ENCODE measurements at regions not wholly inside any gene's neighbourhood (a gene's known extent, or its start where the extent isn't known, plus 50 kb on each side); places are given as distances from the start of the nearest gene placed in this dataset.

DNA sequence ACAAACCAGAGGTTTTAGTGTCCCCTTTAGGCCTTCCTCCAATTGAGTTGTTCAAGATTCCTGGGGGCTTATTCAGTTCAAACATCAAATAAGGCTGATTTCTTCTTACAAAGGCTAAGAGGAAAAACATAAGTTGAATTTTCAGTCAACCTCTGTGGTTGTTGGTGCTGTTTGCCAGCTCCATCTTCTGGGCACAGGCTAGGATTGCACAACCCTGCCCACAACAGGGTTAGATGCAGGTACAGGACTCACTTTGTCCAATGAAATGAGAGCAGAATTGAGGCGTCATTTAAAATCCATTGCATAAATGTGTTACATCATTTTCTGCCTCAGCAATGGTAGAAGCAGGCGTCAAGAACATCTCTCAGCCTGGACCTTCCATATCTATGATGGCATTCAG is 173.3 kb downstream of the PMP22 start:
- H3K4me1 Mint-ChIP-seq (ENCODE audit: low read depth) = no peaks in the 10 kb centered on the region
- H3K27ac Mint-ChIP-seq = no peak overlapping the region
- no peaks in the 10 kb centered on the region for H3K36me3 Mint-ChIP-seq (ENCODE audit: low read depth)
- no peak overlapping the region for H3K4me3 Mint-ChIP-seq
- no peaks in the 10 kb centered on the region for H3K9me3 Mint-ChIP-seq
- peaks cover 13% of the 10 kb centered on the region for H3K27me3 Mint-ChIP-seq

DNA sequence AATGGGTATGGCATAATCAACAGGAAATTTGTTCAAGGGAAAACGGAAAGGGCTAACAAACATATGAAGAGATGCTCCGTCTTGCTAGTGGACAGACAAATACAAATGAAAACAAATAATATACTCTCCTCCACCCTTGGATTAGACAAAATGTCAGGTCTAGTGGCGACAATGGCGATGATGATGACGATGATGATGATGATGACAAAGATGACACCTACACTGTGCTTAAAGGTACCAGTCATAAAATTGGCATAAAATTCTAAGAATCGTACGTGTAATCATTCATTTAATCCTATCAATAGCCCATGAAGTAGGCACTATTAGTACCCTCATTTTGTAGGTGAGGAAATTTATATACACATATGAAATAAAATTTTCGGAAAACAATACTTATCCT is 174.6 kb downstream of the PMP22 start:
- peaks cover 20% of the 10 kb centered on the region for H3K27me3 Mint-ChIP-seq

DNA sequence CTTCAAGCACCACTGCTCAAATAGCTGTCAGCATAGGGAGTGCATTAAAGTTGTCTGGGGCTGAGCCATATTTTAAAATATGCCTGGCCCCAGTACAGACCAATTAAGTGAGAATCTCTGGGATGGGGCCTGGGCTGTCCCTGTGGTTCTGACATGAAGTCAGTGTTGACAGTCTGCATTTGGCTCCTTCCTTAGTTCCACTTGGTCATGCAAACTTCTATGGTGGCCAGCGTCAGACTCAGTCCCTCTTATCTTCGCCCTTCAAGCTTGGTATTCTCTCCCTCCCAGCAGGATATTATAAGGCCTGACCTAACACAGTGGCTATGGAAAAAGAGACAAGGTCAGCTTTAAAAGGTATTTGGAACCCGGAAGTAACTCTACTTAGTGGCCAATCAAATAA is 177.2 kb downstream of the PMP22 start:
- Mint-ChIP-seq H3K4me3 (no peak overlapping the region), H3K27me3 (peaks cover 29% of the 10 kb centered on the region), H3K36me3 (ENCODE audit: low read depth) (no peaks in the 10 kb centered on the region), H3K9me3 (no peaks in the 10 kb centered on the region), H3K27ac (no peak overlapping the region), H3K4me1 (ENCODE audit: low read depth) (no peaks in the 10 kb centered on the region)

More for the DNA sequence above, 174.6 kb downstream of the PMP22 start:
- H3K27ac Mint-ChIP-seq = no peak overlapping the region
- H3K9me3 Mint-ChIP-seq = no peaks in the 10 kb centered on the region
- H3K36me3 Mint-ChIP-seq (ENCODE audit: low read depth) = no peaks in the 10 kb centered on the region
- H3K4me1 Mint-ChIP-seq (ENCODE audit: low read depth) = no peaks in the 10 kb centered on the region
- H3K4me3 Mint-ChIP-seq = no peak overlapping the region

DNA sequence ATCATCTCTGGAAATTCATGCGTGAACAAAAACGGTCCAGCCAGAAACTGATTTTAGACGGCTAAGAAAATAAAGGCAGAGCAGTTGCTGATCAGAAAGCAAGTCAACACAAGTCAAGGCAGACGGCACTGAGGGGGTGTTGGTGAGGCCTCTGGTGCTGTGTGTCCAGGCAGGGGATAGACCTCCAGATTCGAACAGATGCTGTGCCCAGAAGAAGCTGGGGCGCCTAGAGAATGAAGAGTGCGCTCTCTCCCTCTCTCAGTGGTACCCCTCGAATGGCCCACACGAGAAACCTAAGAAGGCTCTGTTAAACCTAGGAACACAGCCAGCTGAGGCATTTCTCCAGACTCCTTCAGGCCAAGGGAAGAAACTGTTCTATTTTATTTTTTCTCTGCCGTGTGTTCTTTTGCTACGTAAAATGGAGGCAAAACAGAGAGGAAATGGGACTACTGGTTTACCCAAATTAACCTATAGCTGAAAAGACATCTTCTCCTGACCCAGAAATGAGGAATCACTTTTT is 178.3 kb downstream of the PMP22 start:
- H3K27ac Mint-ChIP-seq = no peak overlapping the region

DNA sequence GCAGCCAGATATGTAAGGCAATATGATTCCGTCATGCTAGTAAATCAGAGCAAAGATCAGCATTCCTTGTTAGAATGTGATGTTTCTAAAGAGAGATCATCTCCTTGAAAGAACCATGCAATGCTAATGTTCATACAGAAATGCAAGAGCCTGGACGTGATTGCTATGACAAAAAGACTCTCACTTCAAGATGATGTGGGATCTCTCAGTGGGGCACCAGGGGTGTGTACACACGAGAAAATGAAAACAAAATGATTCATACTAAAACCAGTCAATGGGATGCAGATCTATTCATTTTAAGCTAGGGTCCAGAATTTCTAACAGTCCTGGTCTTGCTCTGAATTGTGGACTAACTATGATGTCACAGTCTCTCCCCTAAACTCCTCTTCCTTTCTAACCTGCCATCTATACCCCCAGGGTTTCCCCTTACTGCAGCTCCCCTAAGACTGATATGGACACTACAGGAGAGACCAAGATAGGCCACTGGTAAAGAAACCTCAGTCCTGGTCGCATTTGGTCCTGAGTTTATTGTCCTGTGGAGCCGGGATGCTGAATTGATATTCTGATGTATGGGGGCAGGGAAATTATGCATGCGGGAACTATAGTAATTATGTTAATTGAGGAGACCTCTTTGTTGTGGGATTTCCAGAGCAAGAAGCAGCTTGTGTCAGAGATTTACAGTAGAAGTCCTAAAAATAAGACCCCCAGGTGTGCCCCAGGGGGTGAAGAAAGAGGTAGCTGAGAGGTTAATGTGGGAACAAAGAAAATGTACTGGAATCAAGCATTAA is 179.0 kb downstream of the PMP22 start:
- Mint-ChIP-seq H3K4me1 (ENCODE audit: low read depth) (no peaks in the 10 kb centered on the region), H3K27me3 (peaks cover 33% of the 10 kb centered on the region), H3K9me3 (no peaks in the 10 kb centered on the region)

More for the DNA sequence above, 178.3 kb downstream of the PMP22 start:
- peaks cover 35% of the 10 kb centered on the region for H3K27me3 Mint-ChIP-seq
- H3K9me3 Mint-ChIP-seq = no peaks in the 10 kb centered on the region
- no peak overlapping the region for H3K4me3 Mint-ChIP-seq
- H3K36me3 Mint-ChIP-seq (ENCODE audit: low read depth) = no peaks in the 10 kb centered on the region
- no peaks in the 10 kb centered on the region for H3K4me1 Mint-ChIP-seq (ENCODE audit: low read depth)

DNA sequence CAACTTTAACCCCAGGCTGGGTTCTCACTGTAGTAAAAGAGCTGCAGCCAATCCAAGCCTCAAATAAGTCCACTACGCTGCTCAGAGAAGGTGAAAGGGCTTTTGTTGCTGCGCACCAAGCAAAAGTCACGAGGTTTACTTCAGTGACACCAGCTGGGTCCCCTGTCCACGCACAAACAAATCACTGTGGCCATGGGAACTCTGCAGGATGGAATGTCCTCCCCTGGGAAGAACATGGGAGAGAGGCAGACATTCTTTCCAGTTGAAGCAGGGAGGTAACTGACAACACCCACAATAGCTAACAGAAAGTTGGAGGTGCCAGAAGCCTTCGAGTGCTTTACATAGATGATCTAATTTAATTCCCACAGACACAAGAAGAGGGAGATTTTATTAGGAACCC is 181.9 kb downstream of the PMP22 start:
- Mint-ChIP-seq H3K36me3 (ENCODE audit: low read depth) (no peaks in the 10 kb centered on the region), H3K4me1 (ENCODE audit: low read depth) (no peaks in the 10 kb centered on the region), H3K27ac (no peak overlapping the region), H3K9me3 (no peaks in the 10 kb centered on the region), H3K27me3 (peaks cover 35% of the 10 kb centered on the region), H3K4me3 (no peak overlapping the region)

More for the DNA sequence above, 179.0 kb downstream of the PMP22 start:
- Mint-ChIP-seq H3K36me3 (ENCODE audit: low read depth) (no peaks in the 10 kb centered on the region), H3K27ac (no peak overlapping the region), H3K4me3 (no peak overlapping the region)

DNA sequence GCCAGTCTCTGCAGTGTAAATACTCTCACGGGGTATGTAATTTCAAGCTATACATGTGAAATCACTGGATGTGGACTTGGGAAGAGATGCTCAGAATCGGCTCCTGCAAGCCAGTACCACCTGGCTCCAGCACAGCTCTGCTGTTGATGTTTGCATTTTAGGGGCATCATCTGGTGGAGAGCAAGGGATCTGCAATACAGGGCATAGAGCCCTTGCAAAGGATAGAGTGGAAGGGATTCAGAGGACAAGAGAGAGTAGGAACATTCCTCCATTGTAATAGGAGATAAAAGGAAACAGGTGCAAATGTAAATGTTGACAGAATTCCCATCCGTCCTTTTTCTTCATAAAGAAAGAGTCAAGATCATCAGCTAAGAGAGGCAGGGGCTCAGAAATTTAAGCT is 184.1 kb downstream of the PMP22 start:
- Mint-ChIP-seq H3K4me3 (no peak overlapping the region), H3K9me3 (no peaks in the 10 kb centered on the region), H3K4me1 (ENCODE audit: low read depth) (no peaks in the 10 kb centered on the region), H3K36me3 (ENCODE audit: low read depth) (no peaks in the 10 kb centered on the region), H3K27ac (no peak overlapping the region), H3K27me3 (peaks cover 27% of the 10 kb centered on the region)

DNA sequence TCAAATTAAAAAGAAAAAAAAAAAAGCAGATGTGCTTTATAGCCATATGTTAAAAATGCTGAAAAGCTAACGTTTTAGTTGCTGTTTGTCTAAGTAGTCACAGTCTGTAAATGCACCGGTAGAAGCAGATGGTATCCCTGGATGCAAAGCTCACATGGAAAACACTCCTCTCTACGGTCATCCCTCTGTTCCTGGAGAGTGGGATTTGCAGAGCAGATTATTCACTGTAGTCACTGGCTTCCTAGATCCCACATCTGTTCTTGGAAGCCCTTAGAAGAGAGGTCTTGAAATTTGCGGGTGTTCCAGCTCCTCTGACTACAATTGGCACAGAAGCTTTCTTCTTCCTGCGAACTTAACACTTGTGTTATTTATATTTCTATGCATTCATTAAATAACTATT is 186.6 kb downstream of the PMP22 start:
- no peaks in the 10 kb centered on the region for H3K36me3 Mint-ChIP-seq (ENCODE audit: low read depth)

DNA sequence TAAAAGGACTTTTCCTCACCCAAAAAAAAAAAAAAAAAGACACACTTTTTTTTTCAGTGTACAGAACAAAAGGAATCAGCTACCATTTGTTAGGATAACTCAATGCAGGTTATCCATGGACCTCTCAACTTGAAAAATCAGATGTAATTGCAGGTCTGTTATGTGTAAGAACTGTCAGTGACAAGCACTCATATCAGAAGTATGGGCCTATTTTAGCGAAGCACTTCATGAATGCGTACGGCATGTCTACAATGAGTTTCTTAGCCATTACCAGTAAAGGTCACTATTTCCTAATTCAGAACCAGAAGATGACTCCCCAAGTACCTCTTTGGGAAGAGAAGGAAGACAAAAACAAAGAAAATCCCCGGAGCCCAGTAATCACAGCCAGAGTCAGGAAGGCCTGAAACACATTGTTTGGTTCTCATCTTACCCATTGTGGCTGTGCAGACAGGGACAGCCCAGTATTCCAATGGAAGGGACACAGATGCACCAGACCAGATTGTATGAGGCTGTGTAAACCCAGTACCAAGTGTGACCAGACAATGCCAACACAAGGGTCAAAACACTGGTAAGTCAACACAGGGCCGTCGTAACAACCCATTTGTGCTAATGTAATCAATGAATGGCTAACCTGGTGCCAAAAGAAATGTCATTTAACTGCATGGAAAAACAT is 188.0 kb downstream of the PMP22 start:
- Mint-ChIP-seq H3K27me3 (peaks cover 12% of the 10 kb centered on the region), H3K9me3 (no peaks in the 10 kb centered on the region), H3K4me3 (no peak overlapping the region), H3K27ac (no peak overlapping the region), H3K36me3 (ENCODE audit: low read depth) (no peaks in the 10 kb centered on the region), H3K4me1 (ENCODE audit: low read depth) (no peaks in the 10 kb centered on the region)

More for the DNA sequence above, 186.6 kb downstream of the PMP22 start:
- Mint-ChIP-seq H3K4me1 (ENCODE audit: low read depth) (no peaks in the 10 kb centered on the region), H3K27ac (no peak overlapping the region), H3K4me3 (no peak overlapping the region), H3K9me3 (no peaks in the 10 kb centered on the region), H3K27me3 (peaks cover 19% of the 10 kb centered on the region)

DNA sequence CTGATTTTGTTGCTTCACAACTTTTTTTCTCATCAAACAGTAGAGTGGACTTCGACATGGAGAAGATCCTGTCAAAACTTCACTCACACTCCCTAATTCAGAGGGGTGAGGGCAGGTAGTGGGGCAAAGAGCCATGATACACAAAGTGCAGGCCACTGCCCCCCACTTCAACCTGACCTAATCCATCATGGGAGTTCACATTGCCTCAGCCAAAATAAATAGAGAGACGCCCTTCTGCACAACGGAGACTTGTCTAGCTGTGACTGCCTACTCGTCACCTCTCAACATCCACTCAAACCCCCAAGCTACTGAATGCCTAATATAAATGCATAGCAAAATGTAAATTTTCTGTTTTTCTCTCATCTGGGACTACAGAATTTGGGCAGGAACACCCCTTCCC is 213.2 kb downstream of the PMP22 start:
- Mint-ChIP-seq H3K4me3 (no peak overlapping the region), H3K27me3 (peaks cover 52% of the 10 kb centered on the region), H3K27ac (no peak overlapping the region), H3K4me1 (ENCODE audit: low read depth) (no peaks in the 10 kb centered on the region), H3K36me3 (ENCODE audit: low read depth) (no peaks in the 10 kb centered on the region), H3K9me3 (no peaks in the 10 kb centered on the region)

DNA sequence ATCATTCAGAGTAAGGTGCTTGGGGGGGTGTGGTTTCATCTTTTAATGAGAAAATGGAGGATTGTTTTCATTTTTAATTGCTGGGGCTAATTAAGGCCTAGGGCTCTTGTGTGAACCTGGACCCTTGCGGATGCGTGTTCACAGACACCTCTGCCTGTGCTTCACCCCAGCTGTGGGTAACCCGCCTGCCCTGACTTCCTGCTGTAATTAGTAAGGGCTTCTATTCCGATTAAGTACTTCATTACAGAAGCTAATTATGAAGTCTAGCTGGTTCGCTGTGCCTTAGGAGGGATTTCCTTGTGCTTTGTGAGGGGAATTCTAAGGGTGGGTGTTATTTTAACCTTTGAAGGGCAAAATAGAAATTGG is 215.3 kb downstream of the PMP22 start:
- Mint-ChIP-seq H3K9me3 (no peaks in the 10 kb centered on the region), H3K27me3 (peaks cover 47% of the 10 kb centered on the region), H3K4me1 (ENCODE audit: low read depth) (no peaks in the 10 kb centered on the region), H3K36me3 (ENCODE audit: low read depth) (no peaks in the 10 kb centered on the region), H3K27ac (no peak overlapping the region), H3K4me3 (no peak overlapping the region)

DNA sequence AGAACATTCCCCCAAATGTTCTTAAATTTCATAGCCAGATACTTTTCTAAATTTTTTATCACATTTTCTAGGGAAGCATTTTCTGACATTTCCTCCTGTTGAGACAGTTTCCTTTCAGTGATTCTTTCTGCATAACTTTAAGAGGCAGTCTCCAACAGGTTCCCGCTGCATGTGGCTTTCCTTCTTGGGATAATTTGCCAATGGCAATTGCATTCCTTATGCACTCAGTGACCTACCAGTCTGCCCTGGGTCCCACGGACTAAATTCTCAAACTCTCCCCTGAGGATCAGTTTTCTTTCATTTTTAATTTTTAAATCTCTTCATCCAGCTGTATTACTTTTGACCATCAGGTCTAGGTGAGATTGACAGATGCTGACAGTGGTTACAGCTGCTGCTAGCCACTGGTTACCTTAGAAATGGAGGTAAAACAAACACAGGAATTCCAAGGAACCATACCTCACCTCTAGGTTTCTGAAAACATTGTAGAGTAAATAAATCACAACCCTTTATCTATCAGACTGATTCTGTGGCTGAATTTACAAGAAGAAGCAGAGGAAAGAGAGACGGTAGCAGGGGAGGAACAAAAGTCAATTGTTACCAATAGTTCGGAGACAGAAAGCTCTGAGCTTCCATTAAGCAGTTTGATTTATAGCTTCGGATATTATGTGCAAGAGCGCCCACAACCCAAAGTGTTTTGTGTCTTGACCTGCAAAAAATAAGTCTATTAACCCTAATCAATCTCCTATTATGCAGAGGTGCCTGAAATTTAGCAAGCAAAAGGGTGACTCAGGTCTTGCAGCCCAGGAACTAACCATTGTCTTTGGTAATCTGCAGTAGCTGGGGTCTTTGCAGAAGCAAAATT is 216.0 kb downstream of the PMP22 start:
- H3K27me3 Mint-ChIP-seq = peaks cover 47% of the 10 kb centered on the region
- H3K36me3 Mint-ChIP-seq (ENCODE audit: low read depth) = no peaks in the 10 kb centered on the region
- H3K4me3 Mint-ChIP-seq = no peak overlapping the region
- no peaks in the 10 kb centered on the region for H3K9me3 Mint-ChIP-seq
- H3K4me1 Mint-ChIP-seq (ENCODE audit: low read depth) = no peaks in the 10 kb centered on the region
- no peak overlapping the region for H3K27ac Mint-ChIP-seq

DNA sequence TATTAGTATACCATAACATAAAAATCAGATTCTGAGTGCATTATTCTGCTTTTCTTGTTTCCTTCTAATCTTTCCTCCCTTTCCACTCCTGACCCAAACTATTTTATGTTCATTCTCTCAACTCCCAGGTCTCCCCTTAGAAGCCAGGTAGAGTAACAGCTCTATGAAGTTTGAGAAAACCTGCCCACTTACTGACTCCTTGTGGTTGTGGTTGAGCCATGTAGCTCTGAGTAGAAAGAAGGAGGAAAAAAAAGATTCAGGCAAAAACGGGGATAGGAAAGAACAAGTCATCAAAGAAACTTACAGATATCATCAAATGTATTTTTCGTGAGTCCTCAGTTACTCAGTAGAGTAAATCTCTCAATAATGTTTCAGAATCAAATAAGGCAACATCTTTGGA is 216.7 kb downstream of the PMP22 start:
- Mint-ChIP-seq H3K4me3 (no peak overlapping the region), H3K27me3 (peaks cover 44% of the 10 kb centered on the region), H3K9me3 (no peaks in the 10 kb centered on the region), H3K4me1 (ENCODE audit: low read depth) (no peaks in the 10 kb centered on the region), H3K27ac (no peak overlapping the region), H3K36me3 (ENCODE audit: low read depth) (no peaks in the 10 kb centered on the region)

DNA sequence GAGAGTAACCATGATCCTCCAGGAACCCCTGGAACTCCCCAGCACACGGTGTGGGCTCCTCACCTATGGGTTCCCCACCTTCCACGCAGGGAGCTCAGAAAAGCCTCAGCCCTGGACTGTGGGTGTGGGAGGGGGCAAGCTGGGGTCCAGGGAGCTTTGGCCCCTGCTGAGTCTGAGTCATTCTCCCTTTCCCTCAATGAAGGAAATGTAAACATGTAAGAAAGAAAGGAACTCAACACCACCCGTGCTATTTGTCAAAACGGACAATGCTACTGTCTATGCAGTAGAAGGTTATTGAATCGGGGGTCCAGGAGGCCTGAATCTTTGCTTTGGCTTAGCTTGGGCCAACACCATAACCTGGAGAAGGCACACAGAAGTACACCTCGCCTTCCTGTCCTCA is 222.8 kb downstream of the PMP22 start:
- Mint-ChIP-seq H3K4me1 (ENCODE audit: low read depth) (no peaks in the 10 kb centered on the region), H3K36me3 (ENCODE audit: low read depth) (no peaks in the 10 kb centered on the region), H3K4me3 (no peak overlapping the region), H3K27me3 (peaks cover 5% of the 10 kb centered on the region), H3K27ac (no peak overlapping the region), H3K9me3 (no peaks in the 10 kb centered on the region)

DNA sequence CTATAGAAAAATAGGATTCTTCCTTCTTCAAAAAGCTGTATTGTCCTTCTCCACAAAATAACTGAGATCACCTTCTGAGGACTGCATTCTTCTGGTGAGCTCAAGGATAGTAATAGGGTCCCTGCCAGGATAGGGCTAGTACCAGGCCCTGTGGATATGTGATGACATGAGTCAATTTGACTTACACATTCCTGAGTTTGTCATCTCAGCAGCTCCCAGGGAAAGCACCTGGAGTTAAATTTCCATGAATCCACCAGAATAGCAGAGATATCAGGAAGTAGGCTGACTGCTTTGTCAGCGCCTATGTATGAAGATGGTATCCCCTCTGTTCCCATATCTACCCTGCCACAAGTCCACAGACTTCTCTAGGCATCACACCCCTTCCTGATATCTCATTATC is 225.8 kb downstream of the PMP22 start:
- no peak overlapping the region for H3K27ac Mint-ChIP-seq
- peaks cover 7% of the 10 kb centered on the region for H3K27me3 Mint-ChIP-seq
- H3K9me3 Mint-ChIP-seq = no peaks in the 10 kb centered on the region
- H3K4me3 Mint-ChIP-seq = no peak overlapping the region
- no peaks in the 10 kb centered on the region for H3K36me3 Mint-ChIP-seq (ENCODE audit: low read depth)
- H3K4me1 Mint-ChIP-seq (ENCODE audit: low read depth) = no peaks in the 10 kb centered on the region
